K562 (cell line): ENCODE measurements at regions not wholly inside any gene's neighbourhood (a gene's known extent, or its start where the extent isn't known, plus 50 kb on each side); places are given as distances from the start of the nearest gene placed in this dataset.
A peak's percentile ranks its signal among the peaks of the same experiment; 100 is the strongest.

ENCODE experiments used
- ARID3B ChIP-seq: fragments of 250-450 bp; sonication (Bioruptor Pico); IDR thresholded peaks from 2 replicates; pipeline ENCODE4 v1.4.0; 2020; ENCODE audit warnings: borderline replicate concordance
- BRD9 ChIP-seq: fragments of 450-650 bp; IDR thresholded peaks from 2 replicates; pipeline ENCODE4 v1.6.1; 2018; ENCODE audit warnings: low read depth; ENCODE audit not compliant: partially characterized antibody
- CCAR2 ChIP-seq: fragments of 200-400 bp; formaldehyde crosslinking; IDR thresholded peaks from 2 replicates; pipeline ENCODE4 v1.6.1; 2017; ENCODE audit warnings: mild to moderate bottlenecking, low read depth, low read length
- CHCHD3 ChIP-seq: fragments of 250-450 bp; sonication (Bioruptor Pico); IDR thresholded peaks from 2 replicates; pipeline ENCODE4 v2.1.2; 2022; ENCODE audit warnings: mild to moderate bottlenecking
- CREB5 ChIP-seq: fragments of 250-450 bp; sonication (Bioruptor Pico); IDR thresholded peaks from 2 replicates; pipeline ENCODE4 v1.5.0; 2020; ENCODE audit warnings: mild to moderate bottlenecking
- FOXA3 ChIP-seq, 2 experiments: fragments of 450-650 bp in 1 of 2; sonication (generic) in 1 of 2; formaldehyde crosslinking; IDR thresholded peaks in 1 of 2; conservative IDR thresholded peaks in 1 of 2; 2 replicates each; pipeline versions ENCODE4 v1.4.0 to v1.8.0; 2020 to 2022; ENCODE audit warnings: mild to moderate bottlenecking in 2 of 2, missing genetic modification reagents in 1 of 2
- FOXJ3 ChIP-seq: sonication (generic); formaldehyde crosslinking; IDR thresholded peaks from 2 replicates; pipeline ENCODE4 v1.4.0; 2020; ENCODE audit warnings: mild to moderate bottlenecking, missing genetic modification reagents
- GTF2B ChIP-seq: IDR thresholded peaks from 2 replicates; pipeline ENCODE4 v1.6.1; 2011; ENCODE audit not compliant: insufficient read length; ENCODE audit errors: extremely low read depth
- IRF2 ChIP-seq: sonication (generic); formaldehyde crosslinking; IDR thresholded peaks from 2 replicates; pipeline ENCODE4 v1.8.1; 2022; ENCODE audit warnings: mild to moderate bottlenecking, missing genetic modification reagents
- JUN ChIP-seq, 2 experiments: sonication (generic) in 1 of 2; formaldehyde crosslinking in 1 of 2; IDR thresholded peaks; 2 replicates each; pipeline versions ENCODE4 v1.6.1 to v1.8.0; 2012 to 2022; ENCODE audit warnings: borderline replicate concordance in 2 of 2, mild to moderate bottlenecking in 2 of 2, improper control_type of control experiment in 1 of 2, low read depth in 1 of 2, low read length in 1 of 2, missing genetic modification reagents in 1 of 2
- MEIS2 ChIP-seq: fragments of 450-650 bp; IDR thresholded peaks from 2 replicates; pipeline ENCODE4 v1.6.1; 2014; ENCODE audit warnings: mild to moderate bottlenecking; ENCODE audit not compliant: partially characterized antibody
- NR2C1 ChIP-seq, 2 experiments: fragments of 450-650 bp; IDR thresholded peaks; 2 replicates each; pipeline ENCODE4 v1.6.1; 2017; ENCODE audit warnings: mild to moderate bottlenecking in 2 of 2, antibody characterized with exemption in 1 of 2, inconsistent platforms in 1 of 2, missing compliant biosample characterization in 1 of 2, missing genetic modification characterization in 1 of 2
- NR4A1 ChIP-seq, 2 experiments: fragments of 250-450 bp in 1 of 2; fragments of 450-650 bp in 1 of 2; sonication (Bioruptor Pico) in 1 of 2; IDR thresholded peaks; 2 replicates each; pipeline versions ENCODE4 v1.4.0 to v1.6.1; 2016 to 2020; ENCODE audit warnings: mild to moderate bottlenecking in 2 of 2, missing compliant biosample characterization in 1 of 2, missing genetic modification characterization in 1 of 2, moderate library complexity in 1 of 2
- RAD21 ChIP-seq, 2 experiments: fragments of 250-450 bp in 1 of 2; fragments of 450-650 bp in 1 of 2; sonication (Bioruptor Pico) in 1 of 2; formaldehyde crosslinking in 1 of 2; IDR thresholded peaks in 1 of 2; conservative IDR thresholded peaks in 1 of 2; 2 replicates each; pipeline versions ENCODE4 v1.4.0 to v1.8.0; 2020 to 2022; ENCODE audit warnings: mild to moderate bottlenecking in 2 of 2, moderate library complexity in 1 of 2
- U2AF2 ChIP-seq: fragments of 200-400 bp; formaldehyde crosslinking; optimal IDR thresholded peaks from 2 replicates; pipeline ENCODE3; 2017; ENCODE audit warnings: low read depth, mild to moderate bottlenecking, low read length
- ZNF561 ChIP-seq: fragments of 450-650 bp; formaldehyde crosslinking; conservative IDR thresholded peaks from 2 replicates; pipeline ENCODE4 v1.4.0; 2020; ENCODE audit warnings: mild to moderate bottlenecking, moderate library complexity
- ZNF79 ChIP-seq: fragments of 250-450 bp; sonication (Bioruptor Pico); IDR thresholded peaks from 2 replicates; pipeline ENCODE4 v1.4.0; 2020; ENCODE audit warnings: low read depth, mild to moderate bottlenecking, moderate library complexity
- TF ChIP-seq, protein P1 (sequence below): fragments of 450-650 bp; formaldehyde crosslinking; IDR thresholded peaks from 2 replicates; pipeline ENCODE4 v1.4.0; 2022; ENCODE audit warnings: missing genetic modification characterization

GRCh38 chr6:14889611-14890593, 356.0 kb upstream of the JARID2 start (continued):
- TF ChIP-seq JUN (IDR thresholded peaks at IDR 0.05; ENCODE audit: borderline replicate concordance, low read depth, low read length) (peak; percentile 91), JUN (CRISPR knock-in tag; IDR thresholded peaks at IDR 0.05; ENCODE audit: borderline replicate concordance) (0 out of 2 replicates have a peak, but pooled peaks have one; percentile 62), ZNF561 (no peak), IRF2 (no peak), NR2C1 (IDR thresholded peaks at IDR 0.05) (peak; percentile 50; the same call in 1 of the 2 replicates), NR2C1 (tag; IDR thresholded peaks at IDR 0.05) (peak; percentile 64; the same call in 1 of the 2 replicates), CHCHD3 (CRISPR knock-in tag) (no peak), MEIS2 (no peak), BRD9 (no peak), CCAR2 (no peak), FOXA3 (CRISPR knock-in tag; conservative IDR thresholded peaks at IDR 0.05 in 1 of 2, IDR thresholded peaks at IDR 0.05 in 1 of 2) (0 out of 4 replicates have a peak, but pooled peaks of 1 of the 2 experiments have one; percentile 23), RAD21 (CRISPR knock-in tag; conservative IDR thresholded peaks at IDR 0.05 in 1 of 2, IDR thresholded peaks at IDR 0.05 in 1 of 2) (peak; percentile 8 to 28; a peak in 2 of 4 replicates), CREB5 (CRISPR knock-in tag) (no peak), U2AF2 (no peak), NR4A1 (CRISPR knock-in tag; IDR thresholded peaks at IDR 0.05) (no peak), NR4A1 (tag; IDR thresholded peaks at IDR 0.05) (no peak), FOXJ3 (no peak), ARID3B (no peak), ZNF79 (no peak), GTF2B (no peak)
- TF ChIP-seq, protein P1, sequence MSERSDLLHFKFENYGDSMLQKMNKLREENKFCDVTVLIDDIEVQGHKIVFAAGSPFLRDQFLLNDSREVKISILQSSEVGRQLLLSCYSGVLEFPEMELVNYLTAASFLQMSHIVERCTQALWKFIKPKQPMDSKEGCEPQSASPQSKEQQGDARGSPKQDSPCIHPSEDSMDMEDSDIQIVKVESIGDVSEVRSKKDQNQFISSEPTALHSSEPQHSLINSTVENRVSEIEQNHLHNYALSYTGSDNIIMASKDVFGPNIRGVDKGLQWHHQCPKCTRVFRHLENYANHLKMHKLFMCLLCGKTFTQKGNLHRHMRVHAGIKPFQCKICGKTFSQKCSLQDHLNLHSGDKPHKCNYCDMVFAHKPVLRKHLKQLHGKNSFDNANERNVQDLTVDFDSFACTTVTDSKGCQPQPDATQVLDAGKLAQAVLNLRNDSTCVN = no peak
